Activated naive CD8-positive, alpha-beta T cell treated with anti-CD3 and anti-CD28 coated beads, Interleukin-2, amount 50 U/mL, for 16 hours (primary cell): ENCODE measurements at regions not wholly inside any gene's neighbourhood (a gene's known extent, or its start where the extent isn't known, plus 50 kb on each side); places are given as distances from the start of the nearest gene placed in this dataset.

Experiments
- DNase-seq: peaks from one replicate; pipeline ENCODE4 v3.0.0-alpha.2; 2020; ENCODE audit warnings: low read depth, low spot score

DNA sequence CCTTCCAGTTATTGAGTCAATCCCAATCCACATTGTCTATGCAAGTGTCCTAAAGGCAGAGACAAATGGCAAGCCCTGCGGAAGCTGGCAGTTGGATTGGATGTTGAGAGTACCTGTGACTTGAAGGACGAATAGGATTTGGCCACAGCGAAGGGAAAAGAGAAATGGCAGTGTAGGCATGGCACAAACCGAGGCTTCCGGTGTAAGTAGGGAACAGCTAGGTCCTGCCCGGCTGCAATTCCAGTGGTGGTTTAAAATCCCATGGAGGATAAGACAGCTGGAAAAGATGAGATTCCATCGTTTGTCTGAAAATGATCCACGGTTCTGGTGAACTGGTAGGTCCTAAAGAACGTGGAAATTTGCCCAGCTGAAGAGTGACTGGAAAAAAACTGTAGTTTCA lies 296.2 kb downstream of the TCERG1L start:
- no peak for DNase-seq

DNA sequence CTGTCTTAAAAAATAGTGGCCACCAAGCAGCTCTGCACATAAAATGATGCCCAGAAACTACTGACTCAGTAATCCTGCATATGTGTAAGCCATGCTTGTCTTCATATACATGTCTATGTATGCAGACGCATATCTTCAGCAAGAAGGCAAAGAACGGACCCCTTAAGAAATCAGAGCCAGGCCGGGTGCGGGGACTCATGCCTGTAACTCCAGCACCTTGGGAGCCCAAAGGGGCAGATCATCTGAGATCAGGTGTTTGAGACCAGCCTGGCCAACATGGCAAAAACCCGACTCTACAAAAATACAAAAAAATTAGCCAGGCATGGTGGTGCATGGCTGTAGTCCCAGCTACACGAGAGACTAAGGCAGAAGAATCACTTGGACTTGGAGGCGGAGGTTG lies 295.0 kb downstream of the TCERG1L start:
- DNase-seq: no peak

DNA sequence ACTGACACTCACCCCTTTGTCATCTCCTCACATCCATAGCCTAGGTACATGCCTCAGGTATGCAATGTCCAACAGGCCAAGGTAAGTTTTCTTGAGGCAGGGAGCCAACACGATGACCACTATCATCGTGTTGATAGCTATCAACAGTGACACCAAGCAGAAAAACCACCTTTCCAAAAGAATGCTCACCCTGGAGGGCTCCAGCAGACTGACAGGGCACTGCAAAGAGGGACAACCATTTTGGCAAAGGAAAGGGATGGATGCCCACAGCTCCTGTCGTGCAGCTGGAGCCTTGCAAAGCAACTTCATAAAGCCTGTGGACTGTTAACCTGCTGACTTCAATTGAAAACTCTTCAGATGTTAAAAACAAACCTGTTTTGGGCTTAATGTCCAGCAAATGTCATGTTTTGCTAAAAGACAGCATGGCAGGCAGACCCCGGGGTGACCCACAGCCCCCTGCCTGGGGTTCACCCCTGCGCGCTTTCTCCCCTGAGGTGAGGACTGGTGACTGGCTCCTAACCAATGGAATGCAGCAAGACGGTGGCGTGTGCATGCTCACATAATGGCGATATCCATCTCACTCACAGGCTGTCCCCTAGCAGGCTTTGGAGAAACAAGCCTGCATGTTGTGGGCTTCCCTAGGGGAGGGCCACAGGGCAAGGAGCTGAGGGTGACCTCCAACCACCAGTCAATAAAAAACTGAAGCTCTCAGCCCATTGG lies 293.8 kb downstream of the TCERG1L start:
- no peak for DNase-seq

DNA sequence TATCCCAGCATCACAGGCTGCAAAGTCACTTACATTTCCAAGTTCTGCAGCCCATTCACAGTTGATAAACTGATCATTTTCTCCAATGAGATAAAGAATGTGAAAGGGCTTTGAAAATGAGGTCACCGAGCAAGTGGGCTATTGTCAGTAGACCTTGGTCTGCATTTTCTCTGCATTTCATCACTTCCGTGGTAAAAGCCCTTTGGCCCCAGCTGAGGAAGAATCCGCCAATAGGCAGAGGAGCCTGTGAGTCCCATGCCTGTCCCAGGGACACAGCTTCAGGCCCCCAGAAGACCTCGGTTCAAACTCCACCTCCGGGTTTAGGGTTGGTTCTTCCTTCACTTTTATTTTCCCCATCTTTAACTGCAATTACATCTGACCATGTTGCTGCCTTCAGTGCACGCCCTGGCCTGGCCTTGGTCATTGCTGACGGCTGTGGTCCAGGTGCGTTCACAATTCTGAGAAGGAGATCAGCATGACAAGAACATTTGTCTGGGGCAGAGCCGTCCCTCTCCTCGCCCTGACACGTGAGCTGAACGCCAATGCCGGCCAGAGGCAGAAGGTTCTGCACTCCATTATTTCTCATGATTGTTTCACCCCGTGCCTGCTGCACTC lies 292.5 kb downstream of the TCERG1L start:
- no peak for DNase-seq

DNA sequence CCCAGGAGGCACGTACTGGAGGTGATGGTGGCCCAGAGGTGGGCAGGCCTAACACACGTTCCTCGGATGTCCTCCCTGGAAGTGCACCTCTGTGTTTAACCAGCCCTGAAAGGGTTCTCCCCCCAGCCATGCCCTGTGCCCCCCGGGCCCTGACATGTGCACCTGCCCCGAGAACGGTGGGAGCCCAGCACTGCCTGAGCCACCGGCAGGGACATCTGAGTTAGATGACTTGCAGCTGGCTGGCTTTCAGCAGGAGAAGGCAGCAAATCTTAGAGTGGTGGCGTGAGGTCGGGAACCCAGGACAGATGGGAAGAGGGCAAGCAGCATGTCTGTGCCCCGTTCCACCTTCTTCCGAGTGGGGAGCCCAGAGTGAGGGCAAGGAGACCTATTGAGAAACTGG lies 291.8 kb downstream of the TCERG1L start:
- no peak for DNase-seq

DNA sequence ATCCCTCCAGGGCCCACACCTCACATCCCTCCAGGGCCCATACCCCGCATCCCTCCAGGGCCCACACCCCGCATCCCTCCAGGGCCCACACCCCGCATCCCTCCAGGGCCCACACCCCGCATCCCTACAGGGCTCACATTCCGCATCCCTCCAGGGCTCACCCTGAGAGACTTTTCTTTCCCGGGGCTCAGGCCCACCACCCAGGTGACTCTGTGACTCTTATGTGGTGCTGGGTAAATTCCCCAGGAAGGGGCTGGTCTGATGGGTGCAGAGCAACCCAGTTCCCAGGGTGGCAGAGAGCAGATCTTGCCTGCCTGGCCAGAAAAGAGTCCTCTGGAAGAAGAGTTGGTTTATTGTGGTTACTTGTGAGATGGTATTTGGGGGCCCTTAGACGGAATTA lies 290.7 kb downstream of the TCERG1L start:
- DNase-seq: no peak

DNA sequence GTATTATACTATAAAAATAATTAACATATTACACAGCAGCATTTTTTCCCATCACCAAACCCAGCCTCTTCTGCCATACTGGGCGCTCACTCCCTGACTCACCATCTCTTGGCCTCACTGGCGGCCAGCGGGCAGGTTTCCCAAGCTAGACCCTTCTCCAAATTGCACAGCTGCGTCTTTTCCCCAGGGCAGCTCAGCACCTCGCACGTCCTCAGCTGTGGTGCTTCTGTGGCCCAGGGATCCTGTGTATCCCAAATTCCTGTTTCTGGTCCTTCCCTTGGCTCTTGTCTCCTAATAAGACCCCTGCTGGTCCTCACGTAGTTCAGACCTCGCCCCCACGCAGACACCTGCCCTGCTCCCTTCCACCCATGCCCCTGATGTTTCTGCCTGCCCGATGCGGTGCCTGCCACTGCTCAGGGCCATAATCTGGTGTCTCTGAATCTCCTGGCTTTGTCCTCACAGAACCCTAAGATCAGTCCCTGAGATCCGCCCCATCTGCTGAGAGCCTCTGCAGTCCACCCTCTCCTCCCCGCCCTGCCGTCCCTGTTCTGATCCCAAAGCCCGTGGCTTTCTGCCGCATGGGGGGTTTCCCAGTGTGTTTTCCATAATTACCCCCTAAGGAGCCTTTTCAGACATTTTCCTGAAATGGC lies 290.1 kb downstream of the TCERG1L start:
- no peak for DNase-seq

DNA sequence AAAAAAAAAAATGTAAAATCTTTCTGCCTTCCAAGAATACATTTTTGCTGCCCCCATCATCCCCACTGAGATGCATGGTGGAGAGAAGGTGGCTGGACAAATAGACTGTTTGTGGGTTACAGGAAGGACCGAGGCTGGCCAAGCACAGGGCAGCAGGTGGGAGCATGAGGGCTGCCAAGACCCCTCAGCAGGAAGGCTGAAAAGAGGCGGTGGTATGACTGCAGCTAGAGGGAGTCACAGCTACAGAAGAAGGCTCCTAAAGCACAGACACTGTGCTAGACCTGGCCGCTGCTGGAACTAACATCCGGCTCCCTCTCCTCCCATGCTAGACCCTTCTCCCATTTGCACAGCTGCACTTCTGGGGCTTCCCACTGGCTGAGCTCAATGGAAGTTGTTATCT lies 289.6 kb downstream of the TCERG1L start:
- no peak for DNase-seq

DNA sequence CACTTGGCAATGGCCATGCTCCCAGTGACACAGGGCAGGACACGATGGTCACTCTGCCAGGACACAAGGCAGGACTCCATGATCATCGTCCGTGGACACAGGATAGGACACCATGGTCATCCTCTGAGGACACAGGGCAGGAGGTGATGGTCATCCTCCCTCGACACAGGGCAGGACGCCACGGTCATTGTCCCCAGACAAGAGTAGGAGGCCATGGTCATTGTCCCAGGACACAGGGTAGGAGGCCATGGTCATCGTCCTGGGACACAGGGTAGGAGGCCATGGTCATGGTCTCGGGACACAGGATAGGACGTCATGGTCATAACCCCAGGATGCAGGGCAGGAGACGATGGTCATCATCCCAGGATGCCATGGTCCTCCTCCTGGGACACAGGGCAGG lies 289.2 kb downstream of the TCERG1L start:
- no peak for DNase-seq

DNA sequence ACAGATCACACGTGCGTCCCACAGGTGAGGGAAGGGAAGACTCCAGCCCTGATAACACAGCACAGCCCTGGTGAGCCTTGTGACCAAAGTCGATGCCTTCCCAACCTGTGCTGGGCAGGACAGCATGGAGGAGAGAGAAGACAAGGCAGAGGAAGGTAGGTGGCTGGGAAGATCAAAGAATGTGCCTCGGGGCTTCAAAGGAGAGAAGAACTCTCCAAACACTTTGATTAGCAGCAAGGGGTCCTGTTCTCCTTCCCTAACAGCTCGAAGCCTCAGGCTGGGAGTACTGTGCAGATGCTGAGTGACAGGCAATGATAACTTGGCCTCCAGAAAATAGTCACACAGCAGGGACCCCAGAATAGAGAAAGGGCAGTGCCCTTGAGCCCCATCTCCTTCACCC lies 288.5 kb downstream of the TCERG1L start:
- no peak for DNase-seq

DNA sequence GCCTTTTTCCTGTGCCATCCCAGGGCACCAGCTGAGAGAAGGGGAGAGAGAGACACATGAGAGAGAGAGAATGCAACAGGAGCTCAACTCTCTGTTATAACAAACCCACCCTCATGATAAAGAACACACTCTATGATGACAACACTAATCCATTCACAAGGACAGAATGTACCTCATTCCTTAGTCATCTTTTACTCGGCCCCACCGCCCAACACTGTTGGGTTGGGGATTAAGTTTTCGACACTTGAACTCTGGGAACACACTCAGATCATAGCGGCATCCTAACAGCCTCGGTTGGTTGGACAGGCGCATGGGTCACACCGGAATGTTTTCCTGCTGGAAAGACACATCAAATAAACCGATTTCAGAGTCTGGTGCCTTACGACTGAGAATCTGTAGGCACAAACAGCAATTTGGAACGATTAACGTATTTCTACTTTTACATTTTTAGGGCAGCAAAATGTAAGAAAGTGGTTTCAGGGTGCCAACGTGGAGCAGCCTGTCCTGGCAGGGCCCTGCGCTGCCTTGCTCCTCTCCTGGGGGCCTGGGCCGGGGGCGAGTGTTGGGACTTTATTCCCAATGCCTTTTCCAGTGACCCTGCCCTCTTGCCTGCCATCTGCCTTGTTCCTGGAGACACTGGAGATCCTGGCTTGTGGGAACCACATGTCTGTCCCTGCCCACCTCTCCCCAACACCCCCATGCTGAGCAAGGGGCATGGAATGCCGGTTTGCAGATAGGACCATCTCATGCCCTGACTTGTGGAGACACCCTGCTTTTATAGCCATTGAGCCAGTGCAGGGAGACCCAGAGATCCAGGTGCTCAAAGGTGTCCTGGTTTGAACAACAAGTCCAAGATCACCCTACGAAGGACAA lies 287.0 kb downstream of the TCERG1L start:
- no peak for DNase-seq

DNA sequence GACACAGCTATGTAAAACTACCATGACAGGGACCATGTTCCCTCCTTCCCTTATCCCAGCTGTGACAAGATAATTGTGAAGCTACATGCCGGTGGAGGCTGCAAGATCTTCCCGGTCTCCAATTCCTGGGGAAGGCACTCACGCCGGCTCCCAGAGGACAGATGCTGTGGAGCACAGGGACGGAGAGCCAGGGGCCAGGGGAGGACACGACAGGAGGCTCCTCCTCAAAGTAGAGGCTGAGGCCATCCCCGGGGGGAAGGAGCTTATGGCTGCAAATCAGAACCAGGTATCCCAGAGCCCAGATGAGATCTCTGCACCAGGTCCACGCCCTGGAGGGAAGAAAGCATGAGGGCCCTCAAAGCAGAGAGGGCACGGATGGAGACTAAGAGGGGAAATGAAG lies 286.2 kb downstream of the TCERG1L start:
- no peak for DNase-seq

DNA sequence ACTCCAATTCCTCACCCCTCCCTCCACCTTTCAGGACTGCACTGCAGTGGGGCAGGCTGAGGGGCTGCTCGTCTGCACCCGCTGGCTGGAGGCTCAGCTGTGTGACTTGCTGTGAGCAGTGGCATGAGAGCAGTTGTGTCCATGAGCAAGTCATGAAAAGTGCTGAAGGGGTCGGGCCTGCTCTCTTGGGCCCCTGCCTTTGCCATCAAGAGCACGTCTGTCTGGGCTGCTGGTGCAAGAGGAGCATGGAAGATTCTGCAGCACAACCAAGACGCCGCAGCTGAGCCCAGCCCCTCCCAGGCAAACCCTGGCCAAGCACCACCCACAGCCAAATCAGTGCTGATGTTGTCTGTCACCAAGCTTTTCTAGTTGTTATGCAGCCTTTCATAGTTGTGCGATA lies 284.3 kb downstream of the TCERG1L start:
- no peak for DNase-seq

DNA sequence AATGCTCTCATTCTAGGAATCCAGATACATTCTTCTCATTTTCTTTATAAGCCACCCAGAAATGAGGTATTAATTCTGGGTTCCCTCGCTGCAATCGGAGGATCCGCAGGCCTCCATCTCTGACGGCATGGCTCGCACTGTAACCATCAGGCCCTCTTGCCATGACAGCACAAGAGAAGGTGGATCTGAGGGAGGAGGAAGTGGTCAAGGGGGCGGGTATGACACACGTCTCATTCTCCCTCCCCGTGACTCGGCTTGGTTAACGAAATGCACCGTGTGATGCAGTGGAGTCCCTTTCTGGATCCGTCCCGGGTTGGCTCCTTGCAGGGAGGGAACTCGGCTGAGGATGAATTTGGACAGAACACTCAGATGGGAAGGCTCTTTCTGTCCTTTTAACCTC lies 280.2 kb downstream of the TCERG1L start:
- no peak for DNase-seq

DNA sequence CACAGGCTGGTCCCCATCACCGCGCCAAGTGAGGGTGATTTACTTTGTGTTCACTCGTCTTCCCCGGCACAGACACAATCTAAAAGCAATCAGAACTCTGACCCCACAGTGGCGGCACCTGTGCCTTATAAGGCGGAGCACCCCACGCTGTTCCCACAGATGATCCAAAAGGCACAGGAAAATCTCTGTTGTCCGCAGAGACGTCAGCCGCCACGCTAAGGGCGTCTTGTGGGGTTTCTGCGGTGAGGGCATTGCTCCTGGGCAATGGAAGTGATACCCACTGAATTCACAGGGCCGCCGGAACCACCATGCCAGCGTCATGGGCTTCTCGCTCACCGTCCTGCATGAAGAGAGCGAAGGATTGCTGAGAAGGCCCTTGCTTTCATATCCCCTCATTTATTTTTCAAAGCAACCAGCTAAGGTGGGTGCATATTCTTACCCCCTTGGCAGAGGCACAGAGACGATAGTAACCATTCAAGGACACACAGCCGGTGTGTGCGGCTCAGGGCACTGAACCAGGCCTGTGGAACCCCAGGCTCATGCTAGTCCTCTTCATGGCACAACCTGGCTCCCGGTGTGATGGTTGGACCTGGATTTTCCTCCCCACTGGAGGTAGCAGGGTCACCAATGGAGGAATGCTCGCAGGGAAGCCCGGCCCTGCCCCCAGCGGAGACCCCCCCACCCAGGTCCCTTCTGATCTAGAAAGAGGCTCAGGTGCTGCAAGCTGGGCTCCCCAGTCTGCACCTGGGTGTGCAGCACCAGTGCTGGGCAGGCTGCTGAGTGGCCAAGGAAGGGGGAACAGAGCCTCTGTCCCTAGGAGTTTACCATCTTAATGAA lies 279.0 kb downstream of the TCERG1L start:
- DNase-seq: no peak

DNA sequence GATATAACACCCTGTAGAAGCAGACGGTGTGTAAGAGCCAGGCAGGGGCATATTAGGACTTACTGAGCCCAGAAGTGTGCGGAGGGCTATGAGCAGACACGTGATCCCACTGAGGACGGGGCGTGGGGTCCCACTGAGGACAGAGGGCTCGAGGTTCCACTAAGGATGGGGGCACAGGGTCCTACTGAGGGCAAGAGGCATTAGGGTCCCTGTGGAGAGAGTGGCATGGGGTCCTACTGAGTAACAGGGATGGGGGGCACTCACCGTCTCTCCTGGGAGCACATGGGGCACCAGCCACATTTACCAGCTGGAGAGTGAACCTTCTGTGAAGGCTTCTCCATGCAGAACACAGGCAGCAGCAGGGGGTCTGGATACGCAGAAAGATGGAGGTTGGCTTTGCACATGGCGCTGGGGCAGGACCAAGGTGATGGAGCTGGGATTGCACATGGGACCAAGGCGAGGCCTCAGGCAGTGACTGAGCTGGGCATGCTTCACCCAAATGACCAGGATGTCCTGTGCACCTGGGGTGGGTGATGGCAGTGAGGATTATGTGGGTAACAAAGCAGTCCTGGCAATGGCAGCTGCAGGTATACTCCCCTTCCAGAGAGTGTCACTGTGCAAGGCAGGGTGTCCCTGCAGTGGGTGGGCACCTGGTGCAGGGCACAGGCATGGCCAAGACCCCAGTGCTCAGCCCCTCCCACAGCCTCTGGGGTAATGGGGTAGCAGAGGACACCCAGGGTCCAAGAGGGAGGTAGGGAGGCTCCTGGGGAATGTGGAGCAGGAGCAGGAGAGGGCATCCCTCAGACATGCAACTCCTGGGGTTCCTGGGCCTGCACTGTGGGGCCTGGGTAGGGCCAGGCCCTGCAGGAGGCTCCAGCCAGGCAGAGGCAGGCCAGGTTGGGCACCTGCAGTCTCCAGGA lies 278.1 kb downstream of the TCERG1L start:
- DNase-seq: no peak

DNA sequence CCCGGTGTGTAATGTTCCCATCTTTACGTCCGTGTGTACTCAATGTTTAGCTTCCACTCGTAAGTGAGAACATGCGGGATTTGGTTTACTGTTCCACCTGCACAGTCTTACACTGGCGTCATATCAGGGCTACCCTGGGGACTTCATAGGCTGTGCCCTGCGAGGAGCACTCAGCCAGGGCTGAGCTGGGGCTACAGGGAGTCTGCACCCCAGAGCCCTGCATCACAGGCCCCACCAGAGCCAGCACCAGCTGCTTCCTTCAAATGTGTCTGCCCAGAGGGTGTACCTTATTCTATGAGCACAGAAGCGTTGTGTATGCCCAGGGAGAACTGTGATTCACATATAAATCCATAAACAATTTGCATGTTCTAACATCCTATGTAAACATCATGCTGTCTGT lies 277.1 kb downstream of the TCERG1L start:
- no peak for DNase-seq

DNA sequence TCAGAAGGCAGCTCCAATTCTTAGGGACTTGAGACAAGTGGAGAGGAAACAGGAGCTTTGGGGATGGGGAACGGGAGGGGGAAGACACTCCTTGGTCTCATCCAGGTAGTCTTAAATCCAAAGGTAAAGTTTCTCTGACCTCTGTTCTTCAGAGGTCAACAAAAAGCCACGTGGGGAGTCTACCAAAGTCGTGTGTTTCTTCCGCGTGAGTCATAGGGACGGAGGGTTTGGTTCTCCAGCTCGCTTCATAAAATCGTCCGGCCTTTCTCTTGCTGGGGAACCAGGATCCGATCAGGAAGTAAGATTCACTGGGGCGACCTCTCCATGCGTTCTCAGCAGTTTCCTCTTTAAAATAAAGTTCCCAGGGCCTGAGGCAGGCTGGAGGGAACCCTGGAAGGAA lies 275.7 kb downstream of the TCERG1L start:
- no peak for DNase-seq

DNA sequence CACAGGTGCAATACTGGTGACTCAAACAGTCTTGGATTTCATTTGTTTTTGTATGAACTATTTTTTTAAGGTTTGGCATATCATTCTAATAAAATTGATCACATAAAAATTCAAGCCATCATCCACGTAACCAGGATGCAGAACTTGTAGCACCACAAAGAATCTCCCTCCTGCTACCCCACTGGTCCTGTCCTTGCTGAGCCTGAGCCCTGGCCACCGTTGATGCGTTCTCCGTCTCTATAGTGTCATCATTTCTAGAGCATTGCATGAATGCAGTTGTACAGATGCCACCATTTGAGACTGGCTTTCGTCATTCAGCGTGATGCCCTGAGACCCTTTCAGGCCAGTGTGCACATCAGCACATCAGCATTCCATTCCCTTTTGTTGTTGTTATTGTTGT lies 273.5 kb downstream of the TCERG1L start:
- DNase-seq: no peak

DNA sequence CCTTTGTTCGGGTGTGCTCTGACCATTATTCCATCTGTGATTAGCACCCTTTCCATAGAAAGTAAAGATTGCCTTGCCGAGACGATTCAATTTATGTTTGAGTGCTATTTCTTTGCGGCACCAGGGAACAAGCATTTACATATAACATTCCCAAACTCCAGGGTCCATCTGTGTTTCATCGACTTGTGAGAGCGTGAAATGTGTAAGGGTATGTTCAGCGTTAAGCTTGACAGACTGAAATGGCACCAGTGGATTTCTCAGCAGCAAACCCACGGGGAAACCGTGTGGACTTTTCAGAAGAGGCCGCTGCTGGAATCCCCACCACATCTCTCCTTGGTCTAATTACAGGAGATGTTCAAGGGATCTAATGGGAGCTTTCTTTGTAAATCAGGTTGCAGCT lies 270.5 kb downstream of the TCERG1L start:
- no peak for DNase-seq
